CD4-positive, alpha-beta T cell treated with Interferon gamma for 1 hour (primary cell): ENCODE measurements at regions not wholly inside any gene's neighbourhood (a gene's known extent, or its start where the extent isn't known, plus 50 kb on each side); places are given as distances from the start of the nearest gene placed in this dataset.
"Not testable (repeated sequence)": the region's sequence is repeated elsewhere in the genome, so short reads cannot be mapped to it uniquely, and the experiment has no call there.

Source experiments
- DNase-seq: peaks from one replicate; pipeline ENCODE4 v3.0.0-alpha.2; 2020

DNA sequence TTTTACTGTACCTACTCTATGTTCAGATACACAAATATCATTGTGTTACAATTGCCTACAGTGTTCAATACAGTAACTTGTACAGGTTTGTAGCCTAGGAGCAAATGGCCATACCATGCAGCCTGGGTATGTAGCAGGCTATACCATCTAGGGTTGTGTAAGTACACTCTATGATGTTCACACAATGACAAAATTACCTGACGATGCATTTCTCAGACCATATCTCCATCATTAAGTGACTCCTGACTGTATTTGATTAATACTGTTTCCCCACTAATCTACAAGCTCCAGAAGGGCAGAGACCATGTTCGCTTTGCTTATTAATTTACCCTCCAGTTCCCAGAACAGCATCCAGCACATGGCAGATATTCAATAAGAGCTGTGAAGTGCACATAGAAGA, 372.2 kb downstream of the METTL4 start:
- no peak for DNase-seq

- DNase-seq: no peak
These were observed 370.2 kb downstream of the METTL4 start for GRCh38 chr18:2201036-2201600.

GRCh38 chr18:2204736-2205135, 366.6 kb downstream of the METTL4 start:
- DNase-seq: no peak

DNA sequence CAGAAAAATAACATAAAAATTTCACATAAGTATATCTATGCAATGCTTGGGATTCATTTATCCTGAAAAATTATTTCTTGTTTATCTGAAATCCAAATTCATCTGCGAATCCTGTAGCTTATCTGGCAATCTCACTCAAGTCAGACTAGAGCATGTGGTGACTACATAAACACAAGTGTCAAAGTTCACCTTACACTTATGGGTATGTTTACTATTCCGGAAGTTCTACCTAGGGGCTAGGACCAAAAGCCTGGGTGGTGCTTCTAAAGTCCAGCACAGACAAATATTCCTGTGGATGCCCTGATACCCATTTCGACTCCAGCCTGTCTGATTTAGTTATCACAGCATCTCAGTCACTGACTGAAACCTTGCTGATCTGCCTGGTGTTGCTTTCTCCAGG, 364.0 kb downstream of the METTL4 start:
- no peak for DNase-seq

DNA sequence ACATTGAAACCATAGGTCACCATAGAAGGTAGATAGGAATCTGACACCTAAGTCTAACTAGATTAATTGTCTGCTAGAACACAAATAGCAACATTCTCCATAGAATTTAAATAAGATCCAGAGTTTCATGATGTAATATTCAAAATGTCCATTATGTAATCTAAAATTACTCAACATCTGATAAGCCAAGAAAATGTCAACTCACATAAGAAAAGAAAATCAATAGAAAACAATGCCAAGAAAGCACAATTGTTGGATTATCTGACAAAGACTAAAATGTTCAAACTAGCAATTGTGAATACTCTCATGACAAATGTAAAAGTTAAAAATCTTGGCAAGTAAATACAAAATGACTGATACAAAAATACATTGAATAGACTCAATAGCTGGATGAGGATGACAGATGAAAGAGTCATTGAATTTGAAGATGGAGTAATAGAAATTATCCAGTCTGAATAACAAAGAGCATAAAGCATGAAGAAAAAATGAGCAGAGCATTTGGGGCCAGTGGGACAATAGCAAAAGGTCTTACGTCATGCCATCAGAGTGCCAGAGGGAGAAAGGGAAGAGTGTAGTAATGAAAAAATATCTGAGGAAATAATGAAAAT, 358.6 kb downstream of the METTL4 start:
- DNase-seq: no peak

DNA sequence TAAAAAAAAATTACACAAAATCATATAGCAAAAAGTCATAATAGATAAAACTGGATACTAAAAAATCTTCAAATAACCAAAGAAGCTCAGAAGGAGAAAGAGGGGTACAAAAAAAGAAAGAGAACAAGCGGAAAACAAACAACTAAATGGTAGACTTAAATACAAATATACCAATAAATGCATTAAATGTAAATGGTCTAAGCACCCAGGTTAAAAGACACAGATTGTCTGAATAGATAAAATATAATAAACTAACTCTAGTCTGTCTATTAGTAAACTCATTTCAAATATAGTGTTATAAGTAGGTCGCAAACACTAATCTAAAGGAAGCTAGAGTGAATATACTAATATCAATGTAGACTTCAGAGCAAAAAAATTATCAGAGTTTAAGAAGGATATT, 357.4 kb downstream of the METTL4 start:
- no peak for DNase-seq

DNA sequence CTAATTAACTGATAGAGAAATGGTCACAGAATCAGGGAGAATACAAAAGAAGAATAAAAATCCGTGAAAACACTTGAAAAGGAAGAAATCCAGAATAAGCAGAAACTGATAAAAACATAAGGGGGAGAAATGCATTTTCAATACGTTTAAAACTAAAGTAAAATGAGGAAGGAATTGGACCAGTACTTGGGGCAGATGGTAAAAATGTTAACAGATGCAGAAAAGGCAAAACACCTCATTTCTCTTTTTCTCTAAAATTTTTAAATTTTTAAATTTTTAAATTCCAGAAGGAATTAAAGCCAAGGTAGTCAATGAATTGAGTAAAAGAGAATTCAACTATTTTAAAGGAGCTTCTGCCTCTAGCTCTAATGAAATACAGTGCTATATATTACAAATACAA, 353.9 kb downstream of the METTL4 start:
- no peak for DNase-seq

DNA sequence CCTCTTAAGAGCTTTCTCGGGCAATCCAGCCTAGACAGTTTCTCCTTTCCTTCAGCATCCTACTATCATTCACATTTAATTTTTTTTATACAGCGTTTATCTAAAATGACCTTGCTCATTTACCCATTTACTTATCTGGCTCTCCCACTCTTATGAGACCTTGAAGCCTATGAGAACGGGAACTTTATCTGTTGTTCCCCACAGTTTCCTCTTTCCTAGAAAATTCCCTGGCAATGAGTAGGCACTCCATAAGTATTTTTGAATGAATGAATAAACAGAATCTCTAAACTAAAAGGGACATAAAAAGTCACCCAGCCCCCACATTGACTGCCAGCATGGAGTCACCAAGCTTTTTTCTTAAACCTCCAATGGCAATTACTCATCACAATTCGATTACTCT, 353.2 kb downstream of the METTL4 start:
- no peak for DNase-seq

DNA sequence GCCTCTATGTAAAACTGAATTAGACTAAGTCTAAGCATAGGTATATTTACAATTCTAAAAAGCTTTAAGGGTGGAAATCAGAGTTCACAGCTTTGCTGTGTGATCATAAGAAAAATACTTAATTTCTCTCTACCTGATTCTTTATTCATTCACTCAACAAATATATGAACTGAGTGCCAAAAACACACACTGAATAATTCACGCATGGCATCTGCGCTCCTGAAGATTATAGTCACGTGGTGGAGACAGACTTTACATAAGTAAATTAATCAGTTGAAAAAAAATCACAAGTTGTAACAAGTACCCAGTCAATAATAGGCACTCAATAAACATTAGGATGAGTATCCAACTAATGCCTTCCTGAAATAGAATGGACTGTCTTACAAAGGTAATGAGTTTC, 351.6 kb downstream of the METTL4 start:
- DNase-seq: no peak

GRCh38 chr18:2222270-2223185, 348.8 kb downstream of the METTL4 start:
- DNase-seq: no peak

DNA sequence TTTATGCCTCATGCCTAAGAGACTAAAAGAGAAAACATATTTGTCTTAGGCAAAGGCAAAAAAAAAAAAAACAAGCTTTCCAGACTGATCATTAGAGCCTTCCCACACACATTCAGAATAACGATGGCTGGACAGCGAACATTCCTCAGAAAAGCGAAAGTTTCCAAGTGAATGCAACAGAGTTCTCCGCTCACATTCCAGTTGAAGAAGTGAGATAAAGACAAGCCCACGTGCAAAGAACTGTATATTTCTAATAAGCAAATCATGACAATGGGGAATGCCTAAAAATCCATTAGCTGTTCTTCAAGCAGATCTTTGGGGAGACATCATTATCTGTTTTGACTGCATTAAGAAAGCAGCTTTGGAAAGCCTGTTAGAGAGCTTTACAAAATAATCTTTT, 347.9 kb downstream of the METTL4 start:
- no peak for DNase-seq

GRCh38 chr18:2223849-2224248, 347.5 kb downstream of the METTL4 start:
- DNase-seq: no peak

- DNase-seq: no peak
These were observed 335.1 kb downstream of the METTL4 start for GRCh38 chr18:2236232-2236631.

GRCh38 chr18:2237706-2238105, 333.6 kb downstream of the METTL4 start:
- DNase-seq: no peak

GRCh38 chr18:2240311-2240705, 331.0 kb downstream of the METTL4 start:
- no peak for DNase-seq

DNA sequence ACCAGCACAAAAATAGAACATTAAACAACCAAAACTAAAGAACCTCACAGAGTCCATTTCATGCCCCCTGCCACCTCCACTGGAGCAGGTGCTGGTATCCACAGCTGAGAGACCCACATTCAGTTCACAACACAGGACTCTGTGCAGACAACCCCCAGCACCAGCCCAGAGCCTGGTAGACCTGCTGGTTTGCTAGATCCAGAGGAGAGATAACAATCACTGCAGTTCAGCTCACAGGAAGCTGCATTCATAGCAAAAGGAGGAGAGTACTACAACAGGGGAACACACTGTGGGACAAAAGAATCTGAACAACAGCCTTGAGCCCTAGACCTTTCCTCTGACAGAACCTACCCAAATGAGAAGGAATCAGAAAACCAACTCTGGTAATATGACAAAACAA, 326.7 kb downstream of the METTL4 start:
- no peak for DNase-seq

- DNase-seq: not testable (repeated sequence)
These were observed 324.2 kb downstream of the METTL4 start for GRCh38 chr18:2247101-2247500.

GRCh38 chr18:2254977-2255376, 316.3 kb downstream of the METTL4 start:
- DNase-seq: no peak

GRCh38 chr18:2256577-2256976, 314.7 kb downstream of the METTL4 start:
- DNase-seq: no peak

DNA sequence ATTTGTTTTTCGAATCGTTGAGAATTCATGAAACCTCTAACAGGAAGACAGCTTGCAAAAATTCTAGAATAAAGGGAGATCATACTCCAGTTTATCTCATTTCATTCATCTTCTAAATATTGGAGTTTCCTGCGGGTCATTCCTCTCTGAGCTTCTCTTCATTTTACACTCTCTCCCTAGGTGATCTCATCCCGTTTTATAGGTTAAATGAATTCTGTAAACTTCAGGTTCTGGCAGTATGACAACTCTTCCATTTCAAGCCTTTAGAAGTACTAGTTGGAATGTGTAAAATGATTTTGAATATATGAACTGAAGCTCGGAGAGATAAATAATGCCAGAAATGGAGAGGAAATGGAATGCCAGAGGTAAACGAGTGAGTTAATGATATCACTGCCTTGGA, 312.4 kb downstream of the METTL4 start:
- no peak for DNase-seq

GRCh38 chr18:2263303-2263890, 307.9 kb downstream of the METTL4 start:
- no peak for DNase-seq

DNA sequence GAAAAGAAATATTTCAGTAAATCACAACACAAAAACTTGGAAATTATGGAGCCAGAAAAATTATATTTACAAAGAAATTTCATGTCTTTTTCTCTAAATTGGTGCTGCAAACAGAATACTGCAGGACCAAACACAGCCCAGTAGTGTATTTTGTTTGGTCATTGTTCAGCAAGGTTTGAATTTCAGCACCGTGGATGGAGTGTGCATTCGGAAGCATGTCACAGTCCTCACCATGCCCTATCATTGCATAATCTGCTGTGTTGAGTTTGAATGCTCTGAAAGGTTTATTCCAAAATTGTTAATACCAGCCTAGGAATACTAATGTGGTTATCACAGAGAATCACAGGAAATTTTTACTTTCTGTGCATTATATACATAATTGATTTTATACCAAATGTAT, 296.7 kb downstream of the METTL4 start:
- no peak for DNase-seq

DNA sequence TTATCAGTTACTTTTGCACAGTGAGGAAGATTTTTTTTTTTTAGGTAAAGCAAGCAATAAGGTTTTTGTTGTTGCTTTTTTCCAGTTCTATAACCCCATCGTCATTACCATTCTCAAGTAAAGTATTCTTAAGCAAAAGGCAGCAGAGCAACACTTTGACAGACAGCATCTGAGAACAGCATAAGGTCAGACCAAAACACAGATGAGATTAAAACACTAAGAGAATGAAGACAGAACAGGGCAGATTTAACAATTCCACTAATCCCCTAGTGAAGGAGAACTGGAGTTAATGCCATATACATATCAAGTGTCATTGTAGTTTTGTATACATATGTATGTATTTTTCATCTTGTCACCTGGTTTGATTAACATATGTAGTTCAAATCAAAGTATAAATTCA, 290.2 kb downstream of the METTL4 start:
- DNase-seq: no peak
